Activated CD4-positive, alpha-beta T cell treated with anti-CD3 and anti-CD28 coated beads for 36 hours (primary cell): ENCODE measurements at regions not wholly inside any gene's neighbourhood (a gene's known extent, or its start where the extent isn't known, plus 50 kb on each side); places are given as distances from the start of the nearest gene placed in this dataset.
"Not testable (repeated sequence)": the region's sequence is repeated elsewhere in the genome, so short reads cannot be mapped to it uniquely, and the experiment has no call there.

Source experiments
- ATAC-seq: fragments of 200-7000 bp; cut with Tn5 transposase; one replicate; pipeline ENCODE4 v1.10.0; 2021; ENCODE audit warnings: mild to moderate bottlenecking, moderate library complexity
- CTCF ChIA-PET: fragments of 350-600 bp; sonication (Branson Sonifier 250); formaldehyde crosslinking; loops from one replicate; lab custom pipeline; 2021; ENCODE audit warnings: antibody characterized with exemption; lab: Charles Lee
- POLR2A ChIA-PET: fragments of 350-600 bp; sonication (Branson Sonifier 250); formaldehyde crosslinking; loops from one replicate; lab custom pipeline; 2021; ENCODE audit warnings: antibody characterized with exemption, inconsistent platforms; lab: Charles Lee
- DNase-seq: peaks from one replicate; pipeline ENCODE4 v3.0.0-alpha.2; 2020
- H3K27ac Mint-ChIP-seq: one replicate; pipeline ENCODE4 v1.8.0; 2021; ENCODE audit warnings: mixed read lengths
- H3K27me3 Mint-ChIP-seq: one replicate; pipeline ENCODE4 v1.8.0; 2021; ENCODE audit warnings: mixed read lengths
- H3K36me3 Mint-ChIP-seq: one replicate; pipeline ENCODE4 v1.8.0; 2021; ENCODE audit warnings: low read depth, mixed read lengths
- H3K4me1 Mint-ChIP-seq: one replicate; pipeline ENCODE4 v1.8.0; 2021; ENCODE audit warnings: mixed read lengths
- H3K4me3 Mint-ChIP-seq: one replicate; pipeline ENCODE4 v1.8.0; 2021; ENCODE audit warnings: mild to moderate bottlenecking, moderate library complexity, mixed read lengths
- H3K9me3 Mint-ChIP-seq: one replicate; pipeline ENCODE4 v1.8.0; 2021; ENCODE audit warnings: low read depth, mixed read lengths
- intact Hi-C, 2 experiments: fragments of 100-400 bp; cut with DNase I in 1 of 2; cut with micrococcal nuclease in 1 of 2; formaldehyde crosslinking; loops; one replicate each; pipeline versions ENCODE4 v1.14.2 to v1.15.1; 2022 to 2024; cut with DNase I, micrococcal nuclease

- intact Hi-C loops, H3K27ac Mint-ChIP-seq, H3K36me3 Mint-ChIP-seq, ATAC-seq, DNase-seq, H3K4me1 Mint-ChIP-seq, CTCF ChIA-PET, H3K27me3 Mint-ChIP-seq, POLR2A ChIA-PET, H3K4me3 Mint-ChIP-seq: not testable (repeated sequence)
- H3K9me3 Mint-ChIP-seq: peaks cover 16% of the 10 kb centered on the region
Measured at GRCh38 chr3:78266550-78266949, 1226.7 kb downstream of the ROBO2 start.

GRCh38 chr3:78267235-78267634 is 1227.3 kb downstream of the ROBO2 start:
- no peak for DNase-seq
- ChIA-PET POLR2A (no interaction called here), CTCF (no interaction called here)
- no peak for ATAC-seq
- no peaks in the 10 kb centered on the region for H3K36me3 Mint-ChIP-seq
- no peak overlapping the region for H3K27ac Mint-ChIP-seq
- no peak overlapping the region for H3K4me3 Mint-ChIP-seq
- no peaks in the 10 kb centered on the region for H3K27me3 Mint-ChIP-seq
- peaks cover 16% of the 10 kb centered on the region for H3K9me3 Mint-ChIP-seq
- no peaks in the 10 kb centered on the region for H3K4me1 Mint-ChIP-seq
- intact Hi-C loops: no loop called here

GRCh38 chr3:78268087-78268486 is 1228.2 kb downstream of the ROBO2 start:
- no peaks in the 10 kb centered on the region for H3K4me1 Mint-ChIP-seq
- intact Hi-C loops: no loop called here
- ChIA-PET POLR2A (no interaction called here), CTCF (no interaction called here)
- no peak for ATAC-seq
- peaks cover 16% of the 10 kb centered on the region for H3K9me3 Mint-ChIP-seq
- H3K36me3 Mint-ChIP-seq: no peaks in the 10 kb centered on the region
- no peak overlapping the region for H3K4me3 Mint-ChIP-seq
- no peaks in the 10 kb centered on the region for H3K27me3 Mint-ChIP-seq
- no peak for DNase-seq
- H3K27ac Mint-ChIP-seq: no peak overlapping the region

DNA sequence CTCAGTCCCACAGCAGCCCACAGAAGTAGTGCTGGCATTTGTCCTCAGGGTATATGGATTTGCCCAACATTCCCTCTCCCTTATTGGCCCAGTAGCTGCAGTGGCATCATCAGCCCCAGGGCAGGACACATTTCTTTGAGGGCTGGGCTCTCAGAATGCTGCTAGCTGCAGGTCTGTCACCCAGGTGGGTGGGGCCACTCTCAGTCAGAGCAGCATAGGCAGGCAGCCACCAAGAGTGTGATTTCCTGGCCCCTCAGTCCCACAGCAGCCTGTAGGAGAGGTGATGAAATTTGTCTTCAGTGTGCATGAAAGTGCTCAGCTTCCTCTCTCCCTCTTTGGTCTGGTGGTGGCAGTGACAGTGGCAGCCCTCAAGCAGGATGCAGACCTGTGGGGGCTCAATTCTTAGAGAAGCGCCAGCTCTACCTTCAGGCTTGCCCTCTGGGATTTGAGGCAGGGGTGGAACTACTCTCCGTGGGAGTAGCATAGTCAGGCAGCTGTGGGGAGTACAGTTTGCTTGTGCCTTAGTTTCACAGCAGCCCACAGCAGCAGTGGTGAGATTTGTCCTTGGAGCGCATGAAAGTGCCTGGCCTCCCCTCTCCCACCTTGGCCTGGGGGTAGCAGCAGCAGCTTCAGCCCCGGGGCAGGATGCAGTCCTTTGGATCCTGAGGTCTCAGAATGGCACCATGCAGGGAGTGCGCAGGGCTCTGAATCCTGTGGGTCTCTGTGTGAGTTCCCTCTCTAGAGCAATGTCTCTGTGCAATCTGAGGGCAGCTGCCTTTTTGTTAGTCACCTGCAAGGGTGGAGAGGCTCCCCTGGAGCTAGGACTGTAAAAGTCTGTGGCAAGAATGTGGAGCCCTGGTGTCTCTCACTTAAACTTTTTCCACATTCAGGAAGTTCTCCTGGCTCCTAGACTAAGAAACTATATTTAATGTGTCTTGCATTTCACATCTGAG is 1229.1 kb downstream of the ROBO2 start:
- ATAC-seq (no peak), DNase-seq (no peak)
- Mint-ChIP-seq H3K4me1 (no peaks in the 10 kb centered on the region), H3K27me3 (no peaks in the 10 kb centered on the region), H3K4me3 (no peak overlapping the region), H3K36me3 (no peaks in the 10 kb centered on the region), H3K27ac (no peak overlapping the region), H3K9me3 (peaks cover 16% of the 10 kb centered on the region)
- POLR2A ChIA-PET: no interaction called here
- intact Hi-C loops: no loop called here
- CTCF ChIA-PET: no interaction called here

GRCh38 chr3:78273326-78273725 is 1233.4 kb downstream of the ROBO2 start:
- Mint-ChIP-seq H3K27me3 (no peaks in the 10 kb centered on the region), H3K4me3 (no peak overlapping the region), H3K27ac (no peak overlapping the region), H3K4me1 (no peaks in the 10 kb centered on the region), H3K9me3 (no peaks in the 10 kb centered on the region), H3K36me3 (no peaks in the 10 kb centered on the region)
- ChIA-PET POLR2A (no interaction called here), CTCF (no interaction called here)
- intact Hi-C loops: loop anchor here in 1 of 2 experiments (10.0 kb wide), 1 partner anchor 371 kb away; no protein-coding TSS in a partner anchor
- ATAC-seq: no peak
- DNase-seq: no peak

GRCh38 chr3:78274475-78275065 is 1234.7 kb downstream of the ROBO2 start:
- no peak for DNase-seq
- H3K4me1 Mint-ChIP-seq: no peaks in the 10 kb centered on the region
- no peak overlapping the region for H3K4me3 Mint-ChIP-seq
- H3K27me3 Mint-ChIP-seq: no peaks in the 10 kb centered on the region
- no peak overlapping the region for H3K27ac Mint-ChIP-seq
- H3K9me3 Mint-ChIP-seq: peaks cover 1% of the 10 kb centered on the region
- POLR2A ChIA-PET: no interaction called here
- CTCF ChIA-PET: interaction anchor here (0.6 kb wide), 1 partner anchor 265 kb away, joined by 3 read pairs; no protein-coding TSS in a partner anchor
- intact Hi-C loops: loop anchor here in 1 of 2 experiments (10.0 kb wide), 1 partner anchor 370 kb away; no protein-coding TSS in a partner anchor
- no peak for ATAC-seq
- H3K36me3 Mint-ChIP-seq: no peaks in the 10 kb centered on the region

GRCh38 chr3:78275420-78275852 is 1235.5 kb downstream of the ROBO2 start:
- ChIA-PET POLR2A (no interaction called here), CTCF (no interaction called here)
- peaks cover 6% of the 10 kb centered on the region for H3K9me3 Mint-ChIP-seq
- DNase-seq (no peak), ATAC-seq (no peak)
- no peaks in the 10 kb centered on the region for H3K27me3 Mint-ChIP-seq
- intact Hi-C loops: loop anchor here in 1 of 2 experiments (10.0 kb wide), 1 partner anchor 369 kb away; no protein-coding TSS in a partner anchor
- H3K27ac Mint-ChIP-seq: no peak overlapping the region
- H3K4me3 Mint-ChIP-seq: no peak overlapping the region
- H3K36me3 Mint-ChIP-seq: no peaks in the 10 kb centered on the region
- H3K4me1 Mint-ChIP-seq: no peaks in the 10 kb centered on the region

DNA sequence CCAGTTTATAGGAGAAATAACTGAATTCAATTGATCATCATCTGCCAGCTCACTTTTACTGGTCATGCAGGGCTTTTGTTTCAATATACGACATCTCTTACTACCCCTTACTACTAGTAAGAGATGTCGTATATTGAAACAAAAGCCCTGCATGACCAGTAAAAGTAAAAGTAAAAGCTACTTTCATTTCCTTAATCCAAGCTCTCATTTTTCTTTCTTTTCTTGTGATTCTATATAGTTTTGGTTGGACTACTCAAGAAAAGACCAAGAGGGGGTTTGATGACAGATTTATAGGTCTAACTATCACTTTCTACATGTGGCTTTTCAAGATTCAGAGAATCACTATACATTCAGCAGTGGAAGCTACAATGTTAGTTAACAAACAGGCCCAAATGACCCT is 1237.3 kb downstream of the ROBO2 start:
- Mint-ChIP-seq H3K36me3 (no peaks in the 10 kb centered on the region), H3K27me3 (no peaks in the 10 kb centered on the region), H3K4me3 (no peak overlapping the region), H3K27ac (no peak overlapping the region), H3K4me1 (no peaks in the 10 kb centered on the region), H3K9me3 (peaks cover 6% of the 10 kb centered on the region)
- ChIA-PET POLR2A (no interaction called here), CTCF (no interaction called here)
- ATAC-seq (no peak), DNase-seq (no peak)
- intact Hi-C loops: loop anchor here in 1 of 2 experiments (10.0 kb wide), 1 partner anchor 368 kb away; no protein-coding TSS in a partner anchor

GRCh38 chr3:78277801-78278200 is 1237.9 kb downstream of the ROBO2 start:
- no peaks in the 10 kb centered on the region for H3K36me3 Mint-ChIP-seq

GRCh38 chr3:78279091-78279490 is 1239.2 kb downstream of the ROBO2 start:
- intact Hi-C loops: loop anchor here in 1 of 2 experiments (10.0 kb wide), 1 partner anchor 366 kb away; no protein-coding TSS in a partner anchor

More at GRCh38 chr3:78277801-78278200, 1237.9 kb downstream of the ROBO2 start:
- Mint-ChIP-seq H3K4me3 (no peak overlapping the region), H3K27me3 (no peaks in the 10 kb centered on the region), H3K9me3 (peaks cover 6% of the 10 kb centered on the region), H3K4me1 (no peaks in the 10 kb centered on the region), H3K27ac (no peak overlapping the region)
- ATAC-seq: no peak
- POLR2A ChIA-PET: no interaction called here
- CTCF ChIA-PET: no interaction called here
- intact Hi-C loops: loop anchor here in 1 of 2 experiments (10.0 kb wide), 1 partner anchor 367 kb away; no protein-coding TSS in a partner anchor
- DNase-seq: no peak

DNA sequence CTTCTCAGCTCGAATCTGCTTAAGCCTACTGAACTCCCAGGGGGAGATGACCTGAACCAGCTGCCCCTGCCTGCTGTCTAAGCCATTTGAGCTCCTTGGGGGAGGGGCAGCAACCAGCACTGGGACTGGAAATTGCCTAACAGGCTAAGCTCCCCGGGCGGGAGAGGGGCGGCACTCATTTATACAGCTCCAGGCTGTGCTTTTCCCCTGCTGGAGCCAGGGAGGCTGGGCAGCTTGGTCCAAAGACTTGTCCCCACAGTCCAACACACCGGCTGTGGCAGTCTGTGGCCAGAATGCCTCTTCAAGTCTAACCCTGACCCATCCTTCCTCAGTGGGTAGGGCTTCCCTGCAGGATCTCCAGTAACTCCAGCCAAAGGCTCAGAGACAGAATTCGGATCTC is 1241.5 kb downstream of the ROBO2 start:
- Mint-ChIP-seq H3K4me1 (no peaks in the 10 kb centered on the region), H3K36me3 (no peaks in the 10 kb centered on the region), H3K27me3 (no peaks in the 10 kb centered on the region), H3K27ac (no peak overlapping the region), H3K9me3 (peaks cover 9% of the 10 kb centered on the region), H3K4me3 (no peak overlapping the region)
- ATAC-seq: no peak
- POLR2A ChIA-PET: no interaction called here
- CTCF ChIA-PET: interaction anchor here (0.6 kb wide), 1 partner anchor 151 kb away, joined by 3 read pairs; no protein-coding TSS in a partner anchor
- intact Hi-C loops: no loop called here
- no peak for DNase-seq

More at GRCh38 chr3:78279091-78279490, 1239.2 kb downstream of the ROBO2 start:
- H3K27me3 Mint-ChIP-seq: no peaks in the 10 kb centered on the region
- peaks cover 9% of the 10 kb centered on the region for H3K9me3 Mint-ChIP-seq
- POLR2A ChIA-PET: no interaction called here
- H3K36me3 Mint-ChIP-seq: no peaks in the 10 kb centered on the region
- DNase-seq: no peak
- CTCF ChIA-PET: no interaction called here
- no peak for ATAC-seq
- no peak overlapping the region for H3K27ac Mint-ChIP-seq
- no peak overlapping the region for H3K4me3 Mint-ChIP-seq
- H3K4me1 Mint-ChIP-seq: no peaks in the 10 kb centered on the region
